ENCODE measurements at regions not wholly inside any gene's neighbourhood (a gene's known extent, or its start where the extent isn't known, plus 50 kb on each side); places are given as distances from the start of the nearest gene placed in this dataset.

- no peaks in the 10 kb centered on the region for H3K4me1 ChIP-seq
- H3K27me3 ChIP-seq: no peaks in the 10 kb centered on the region
- H3K36me3 ChIP-seq: no peaks in the 10 kb centered on the region
- TF ChIP-seq POLR2A (IDR thresholded peaks at IDR 0.05): no peak
- no peak for TF ChIP-seq CTCF (IDR thresholded peaks at IDR 0.05)
- H3K9me3 ChIP-seq: no peaks in the 10 kb centered on the region
- no peak overlapping the region for H3K4me3 ChIP-seq
- no peak for DNase-seq
- no peak overlapping the region for H3K27ac ChIP-seq
- intact Hi-C loops (cut with DNase I; ENCODE audit: low total_unique reads): no loop called here
Measured at GRCh38 chr11:110809417-110810199, 97.4 kb upstream of the ARHGAP20 start.

GRCh38 chr11:110808248-110808647, 96.0 kb upstream of the ARHGAP20 start:
- intact Hi-C loops (cut with DNase I; ENCODE audit: low total_unique reads): no loop called here
- TF ChIP-seq CTCF (IDR thresholded peaks at IDR 0.05) (no peak), POLR2A (IDR thresholded peaks at IDR 0.05) (no peak)
- no peak for DNase-seq
- Histone ChIP-seq H3K36me3 (no peaks in the 10 kb centered on the region), H3K4me3 (no peak overlapping the region), H3K27ac (no peak overlapping the region), H3K4me1 (no peaks in the 10 kb centered on the region), H3K27me3 (no peaks in the 10 kb centered on the region), H3K9me3 (no peaks in the 10 kb centered on the region)

- DNase-seq: no peak
- no peak for TF ChIP-seq POLR2A (IDR thresholded peaks at IDR 0.05)
- no peak for TF ChIP-seq CTCF (IDR thresholded peaks at IDR 0.05)
Measured at GRCh38 chr11:110807801-110808200, 95.6 kb upstream of the ARHGAP20 start.

GRCh38 chr11:110805756-110806155, 93.5 kb upstream of the ARHGAP20 start:
- Histone ChIP-seq H3K27me3 (no peaks in the 10 kb centered on the region), H3K9me3 (no peaks in the 10 kb centered on the region), H3K36me3 (no peaks in the 10 kb centered on the region), H3K4me3 (no peak overlapping the region), H3K27ac (no peak overlapping the region), H3K4me1 (no peaks in the 10 kb centered on the region)
- TF ChIP-seq POLR2A (IDR thresholded peaks at IDR 0.05) (no peak), CTCF (IDR thresholded peaks at IDR 0.05) (no peak)
- no peak for DNase-seq
- intact Hi-C loops (cut with DNase I; ENCODE audit: low total_unique reads): no loop called here

More at GRCh38 chr11:110807801-110808200, 95.6 kb upstream of the ARHGAP20 start:
- Histone ChIP-seq H3K9me3 (no peaks in the 10 kb centered on the region), H3K27me3 (no peaks in the 10 kb centered on the region), H3K4me1 (no peaks in the 10 kb centered on the region), H3K27ac (no peak overlapping the region), H3K4me3 (no peak overlapping the region), H3K36me3 (no peaks in the 10 kb centered on the region)
- intact Hi-C loops (cut with DNase I; ENCODE audit: low total_unique reads): no loop called here

- intact Hi-C loops (cut with DNase I; ENCODE audit: low total_unique reads): no loop called here
- no peak overlapping the region for H3K4me3 ChIP-seq
- H3K9me3 ChIP-seq: no peaks in the 10 kb centered on the region
- H3K27me3 ChIP-seq: no peaks in the 10 kb centered on the region
- no peaks in the 10 kb centered on the region for H3K36me3 ChIP-seq
- no peak for DNase-seq
- TF ChIP-seq POLR2A (IDR thresholded peaks at IDR 0.05): no peak
- TF ChIP-seq CTCF (IDR thresholded peaks at IDR 0.05): no peak
- no peaks in the 10 kb centered on the region for H3K4me1 ChIP-seq
- no peak overlapping the region for H3K27ac ChIP-seq
Measured at GRCh38 chr11:110802162-110802561, 89.9 kb upstream of the ARHGAP20 start.

Measured in uterus (tissue), 3 donors.